ENCODE measurements at regions not wholly inside any gene's neighbourhood (a gene's known extent, or its start where the extent isn't known, plus 50 kb on each side); places are given as distances from the start of the nearest gene placed in this dataset.

GRCh38 chr13:80048030-80048429 is 292.9 kb downstream of the SPRY2 start:
- no peaks in the 10 kb centered on the region for H3K36me3 ChIP-seq
- H3K27ac ChIP-seq: no peak overlapping the region
- intact Hi-C loops (cut with DNase I; ENCODE audit: low total_unique reads): no loop called here
- H3K9me3 ChIP-seq: no peaks in the 10 kb centered on the region
- H3K27me3 ChIP-seq: no peaks in the 10 kb centered on the region
- no peak for TF ChIP-seq CTCF (IDR thresholded peaks at IDR 0.05)
- TF ChIP-seq POLR2AphosphoS5 (IDR thresholded peaks at IDR 0.05): no peak
- no peak for TF ChIP-seq POLR2A (IDR thresholded peaks at IDR 0.05)
- no peak overlapping the region for H3K4me3 ChIP-seq
- DNase-seq (ENCODE audit: low spot score in 2 of 2): no peak
- H3K4me1 ChIP-seq: no peaks in the 10 kb centered on the region

- TF ChIP-seq POLR2AphosphoS5 (IDR thresholded peaks at IDR 0.05): no peak
- no peak for TF ChIP-seq POLR2A (IDR thresholded peaks at IDR 0.05)
- TF ChIP-seq CTCF (IDR thresholded peaks at IDR 0.05): no peak
- Histone ChIP-seq H3K27me3 (no peaks in the 10 kb centered on the region), H3K9me3 (no peaks in the 10 kb centered on the region), H3K4me1 (no peaks in the 10 kb centered on the region), H3K27ac (no peak overlapping the region), H3K4me3 (no peak overlapping the region), H3K36me3 (no peaks in the 10 kb centered on the region)
- no peak for DNase-seq (ENCODE audit: low spot score in 2 of 2)
- intact Hi-C loops (cut with DNase I; ENCODE audit: low total_unique reads): no loop called here
These were observed 293.5 kb downstream of the SPRY2 start for GRCh38 chr13:80047406-80047805.

DNA sequence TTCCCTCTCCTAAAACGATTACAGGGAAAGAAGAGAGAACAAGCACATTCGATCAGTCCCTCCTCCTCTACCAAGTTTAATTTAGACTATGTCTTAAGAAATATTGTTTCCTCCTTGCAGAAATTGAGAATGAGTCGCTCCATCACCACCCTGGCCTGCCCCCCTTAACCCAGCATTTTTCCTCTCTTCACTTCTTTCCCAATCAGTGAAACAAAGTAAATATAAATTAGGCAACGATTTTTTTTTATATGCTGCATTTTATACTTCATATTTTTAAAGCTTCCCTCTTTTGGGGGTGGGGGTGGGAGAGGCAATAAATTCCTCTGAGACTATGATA is 300.0 kb downstream of the SPRY2 start:
- Histone ChIP-seq H3K36me3 (no peaks in the 10 kb centered on the region), H3K27me3 (no peaks in the 10 kb centered on the region), H3K4me3 (no peak overlapping the region), H3K9me3 (no peaks in the 10 kb centered on the region), H3K4me1 (no peaks in the 10 kb centered on the region), H3K27ac (no peak overlapping the region)
- intact Hi-C loops (cut with DNase I; ENCODE audit: low total_unique reads): no loop called here
- DNase-seq (ENCODE audit: low spot score in 2 of 2): no peak
- TF ChIP-seq POLR2A (IDR thresholded peaks at IDR 0.05) (no peak), CTCF (IDR thresholded peaks at IDR 0.05) (no peak), POLR2AphosphoS5 (IDR thresholded peaks at IDR 0.05) (no peak)

- H3K4me1 ChIP-seq: no peaks in the 10 kb centered on the region
- no peak overlapping the region for H3K4me3 ChIP-seq
- intact Hi-C loops (cut with DNase I; ENCODE audit: low total_unique reads): no loop called here
These were observed 300.5 kb downstream of the SPRY2 start for GRCh38 chr13:80040196-80040980.

More at GRCh38 chr13:80040196-80040980, 300.5 kb downstream of the SPRY2 start:
- no peak for TF ChIP-seq CTCF (IDR thresholded peaks at IDR 0.05)
- TF ChIP-seq POLR2A (IDR thresholded peaks at IDR 0.05): no peak
- no peak for TF ChIP-seq POLR2AphosphoS5 (IDR thresholded peaks at IDR 0.05)
- H3K27me3 ChIP-seq: no peaks in the 10 kb centered on the region
- no peak overlapping the region for H3K27ac ChIP-seq
- H3K9me3 ChIP-seq: no peaks in the 10 kb centered on the region
- no peaks in the 10 kb centered on the region for H3K36me3 ChIP-seq
- no peak for DNase-seq (ENCODE audit: low spot score in 2 of 2)

All from breast epithelium (tissue), 4 donors.